Activated naive CD8-positive, alpha-beta T cell treated with anti-CD3 and anti-CD28 coated beads, Interleukin-2, amount 50 U/mL, for 24 hours (primary cell): ENCODE measurements at regions not wholly inside any gene's neighbourhood (a gene's known extent, or its start where the extent isn't known, plus 50 kb on each side); places are given as distances from the start of the nearest gene placed in this dataset.

ENCODE experiments used
- ATAC-seq: fragments of 150-1000 bp; cut with Tn5 transposase; one replicate; pipeline ENCODE4 v1.10.0; 2021
- DNase-seq: peaks from one replicate; pipeline ENCODE4 v3.0.0; 2021
- H3K27ac Mint-ChIP-seq: one replicate; pipeline ENCODE4 v1.8.0; 2021; ENCODE audit warnings: mild to moderate bottlenecking, mixed read lengths
- H3K27me3 Mint-ChIP-seq: one replicate; pipeline ENCODE4 v1.8.0; 2021; ENCODE audit warnings: mixed read lengths
- H3K36me3 Mint-ChIP-seq: one replicate; pipeline ENCODE4 v1.8.0; 2021; ENCODE audit warnings: low read depth, mixed read lengths
- H3K4me1 Mint-ChIP-seq: one replicate; pipeline ENCODE4 v1.8.0; 2021; ENCODE audit warnings: mixed read lengths
- H3K4me3 Mint-ChIP-seq: one replicate; pipeline ENCODE4 v1.8.0; 2021; ENCODE audit warnings: mild to moderate bottlenecking, moderate library complexity, mixed read lengths
- H3K9me3 Mint-ChIP-seq: one replicate; pipeline ENCODE4 v1.8.0; 2021; ENCODE audit warnings: mixed read lengths

- ATAC-seq: no peak
- no peaks in the 10 kb centered on the region for H3K4me1 Mint-ChIP-seq
- no peak for DNase-seq
Measured at GRCh38 chr5:91741764-91742505, 358.8 kb upstream of the ARRDC3 start.

GRCh38 chr5:91730026-91730425 is 346.9 kb upstream of the ARRDC3 start:
- Mint-ChIP-seq H3K4me3 (no peak overlapping the region), H3K36me3 (no peaks in the 10 kb centered on the region), H3K27me3 (no peaks in the 10 kb centered on the region), H3K9me3 (no peaks in the 10 kb centered on the region), H3K4me1 (no peaks in the 10 kb centered on the region), H3K27ac (no peak overlapping the region)
- ATAC-seq (no peak), DNase-seq (no peak)

More at GRCh38 chr5:91741764-91742505, 358.8 kb upstream of the ARRDC3 start:
- Mint-ChIP-seq H3K27me3 (no peaks in the 10 kb centered on the region), H3K27ac (no peak overlapping the region), H3K36me3 (no peaks in the 10 kb centered on the region), H3K4me3 (no peak overlapping the region), H3K9me3 (no peaks in the 10 kb centered on the region)

GRCh38 chr5:91727463-91727862 is 344.3 kb upstream of the ARRDC3 start:
- no peaks in the 10 kb centered on the region for H3K4me1 Mint-ChIP-seq
- DNase-seq (no peak), ATAC-seq (no peak)
- H3K9me3 Mint-ChIP-seq: no peaks in the 10 kb centered on the region
- H3K27ac Mint-ChIP-seq: no peak overlapping the region
- H3K4me3 Mint-ChIP-seq: no peak overlapping the region
- H3K27me3 Mint-ChIP-seq: no peaks in the 10 kb centered on the region
- H3K36me3 Mint-ChIP-seq: no peaks in the 10 kb centered on the region

- H3K4me1 Mint-ChIP-seq: no peaks in the 10 kb centered on the region
- no peak overlapping the region for H3K4me3 Mint-ChIP-seq
- H3K9me3 Mint-ChIP-seq: no peaks in the 10 kb centered on the region
- H3K27ac Mint-ChIP-seq: no peak overlapping the region
- DNase-seq: no peak
- H3K36me3 Mint-ChIP-seq: no peaks in the 10 kb centered on the region
- no peak for ATAC-seq
- H3K27me3 Mint-ChIP-seq: no peaks in the 10 kb centered on the region
Measured at GRCh38 chr5:91722736-91723467, 339.8 kb upstream of the ARRDC3 start.

GRCh38 chr5:91712718-91713117 is 329.6 kb upstream of the ARRDC3 start:
- Mint-ChIP-seq H3K4me3 (no peak overlapping the region), H3K27me3 (no peaks in the 10 kb centered on the region), H3K27ac (no peak overlapping the region), H3K9me3 (no peaks in the 10 kb centered on the region), H3K4me1 (no peaks in the 10 kb centered on the region), H3K36me3 (no peaks in the 10 kb centered on the region)
- ATAC-seq: no peak
- DNase-seq: no peak

- DNase-seq (no peak), ATAC-seq (no peak)
- Mint-ChIP-seq H3K4me3 (no peak overlapping the region), H3K27me3 (no peaks in the 10 kb centered on the region), H3K9me3 (no peaks in the 10 kb centered on the region), H3K36me3 (no peaks in the 10 kb centered on the region), H3K4me1 (no peaks in the 10 kb centered on the region), H3K27ac (no peak overlapping the region)
Measured at GRCh38 chr5:91707521-91707841, 324.4 kb upstream of the ARRDC3 start.

GRCh38 chr5:91706785-91707520 is 323.8 kb upstream of the ARRDC3 start:
- DNase-seq (no peak), ATAC-seq (no peak)
- H3K27me3 Mint-ChIP-seq: no peaks in the 10 kb centered on the region
- no peaks in the 10 kb centered on the region for H3K9me3 Mint-ChIP-seq
- H3K4me3 Mint-ChIP-seq: no peak overlapping the region
- no peak overlapping the region for H3K27ac Mint-ChIP-seq
- no peaks in the 10 kb centered on the region for H3K4me1 Mint-ChIP-seq
- H3K36me3 Mint-ChIP-seq: no peaks in the 10 kb centered on the region

GRCh38 chr5:91703128-91703527 is 320.0 kb upstream of the ARRDC3 start:
- no peaks in the 10 kb centered on the region for H3K27me3 Mint-ChIP-seq
- H3K4me1 Mint-ChIP-seq: no peaks in the 10 kb centered on the region
- DNase-seq: no peak
- H3K4me3 Mint-ChIP-seq: no peak overlapping the region
- H3K27ac Mint-ChIP-seq: no peak overlapping the region
- peaks cover 4% of the 10 kb centered on the region for H3K9me3 Mint-ChIP-seq
- H3K36me3 Mint-ChIP-seq: no peaks in the 10 kb centered on the region
- no peak for ATAC-seq

GRCh38 chr5:91699429-91699828 is 316.3 kb upstream of the ARRDC3 start:
- peaks cover 4% of the 10 kb centered on the region for H3K9me3 Mint-ChIP-seq
- H3K4me3 Mint-ChIP-seq: no peak overlapping the region
- no peak overlapping the region for H3K27ac Mint-ChIP-seq
- no peaks in the 10 kb centered on the region for H3K4me1 Mint-ChIP-seq
- no peaks in the 10 kb centered on the region for H3K27me3 Mint-ChIP-seq
- DNase-seq (no peak), ATAC-seq (no peak)
- no peaks in the 10 kb centered on the region for H3K36me3 Mint-ChIP-seq

- Mint-ChIP-seq H3K36me3 (no peaks in the 10 kb centered on the region), H3K27me3 (no peaks in the 10 kb centered on the region), H3K9me3 (peaks cover 17% of the 10 kb centered on the region), H3K27ac (no peak overlapping the region), H3K4me1 (no peaks in the 10 kb centered on the region), H3K4me3 (no peak overlapping the region)
- DNase-seq (no peak), ATAC-seq (no peak)
Measured at GRCh38 chr5:91691592-91691991, 308.5 kb upstream of the ARRDC3 start.

GRCh38 chr5:91690921-91691320 is 307.8 kb upstream of the ARRDC3 start:
- ATAC-seq (no peak), DNase-seq (no peak)
- no peaks in the 10 kb centered on the region for H3K36me3 Mint-ChIP-seq
- no peak overlapping the region for H3K4me3 Mint-ChIP-seq
- no peak overlapping the region for H3K27ac Mint-ChIP-seq
- no peaks in the 10 kb centered on the region for H3K27me3 Mint-ChIP-seq
- H3K9me3 Mint-ChIP-seq: peaks cover 17% of the 10 kb centered on the region
- H3K4me1 Mint-ChIP-seq: no peaks in the 10 kb centered on the region

- ATAC-seq: no peak
- no peaks in the 10 kb centered on the region for H3K36me3 Mint-ChIP-seq
- no peak overlapping the region for H3K4me3 Mint-ChIP-seq
- no peak for DNase-seq
- no peak overlapping the region for H3K27ac Mint-ChIP-seq
- H3K4me1 Mint-ChIP-seq: no peaks in the 10 kb centered on the region
- H3K9me3 Mint-ChIP-seq: peaks cover 2% of the 10 kb centered on the region
- no peaks in the 10 kb centered on the region for H3K27me3 Mint-ChIP-seq
Measured at GRCh38 chr5:91687430-91687829, 304.3 kb upstream of the ARRDC3 start.

- Mint-ChIP-seq H3K36me3 (no peaks in the 10 kb centered on the region), H3K9me3 (no peaks in the 10 kb centered on the region), H3K27ac (no peak overlapping the region), H3K27me3 (no peaks in the 10 kb centered on the region), H3K4me3 (no peak overlapping the region), H3K4me1 (no peaks in the 10 kb centered on the region)
- DNase-seq: no peak
- ATAC-seq: no peak
Measured at GRCh38 chr5:91684625-91685024, 301.5 kb upstream of the ARRDC3 start.

GRCh38 chr5:91670563-91670962 is 287.4 kb upstream of the ARRDC3 start:
- no peaks in the 10 kb centered on the region for H3K4me1 Mint-ChIP-seq
- no peaks in the 10 kb centered on the region for H3K9me3 Mint-ChIP-seq
- H3K36me3 Mint-ChIP-seq: no peaks in the 10 kb centered on the region
- H3K27me3 Mint-ChIP-seq: no peaks in the 10 kb centered on the region
- H3K4me3 Mint-ChIP-seq: no peak overlapping the region
- no peak overlapping the region for H3K27ac Mint-ChIP-seq
- DNase-seq (no peak), ATAC-seq (no peak)

- H3K4me3 Mint-ChIP-seq: no peak overlapping the region
- H3K9me3 Mint-ChIP-seq: no peaks in the 10 kb centered on the region
- no peaks in the 10 kb centered on the region for H3K4me1 Mint-ChIP-seq
- H3K36me3 Mint-ChIP-seq: no peaks in the 10 kb centered on the region
- ATAC-seq (no peak), DNase-seq (no peak)
- H3K27ac Mint-ChIP-seq: no peak overlapping the region
- H3K27me3 Mint-ChIP-seq: no peaks in the 10 kb centered on the region
Measured at GRCh38 chr5:91670122-91670521, 287.0 kb upstream of the ARRDC3 start.
